Prostate gland (tissue), 2 donors: ENCODE measurements at regions not wholly inside any gene's neighbourhood (a gene's known extent, or its start where the extent isn't known, plus 50 kb on each side); places are given as distances from the start of the nearest gene placed in this dataset.

Experiments used
- CTCF ChIP-seq, 4 experiments: fragments of 200-600 bp in 2 of 4; fragments of 450-650 bp in 2 of 4; sonication (generic) in 2 of 4; IDR thresholded peaks; 1 replicate in 3 of 4; 2 replicates in 1 of 4; pipeline ENCODE4 v1.5.1; 2016 to 2019; ENCODE audit warnings: antibody characterized with exemption in 4 of 4, mild to moderate bottlenecking in 2 of 4, moderate library complexity in 2 of 4
- POLR2A ChIP-seq: fragments of 450-650 bp; IDR thresholded peaks from one replicate; pipeline ENCODE4 v1.6.1; 2016; ENCODE audit warnings: antibody characterized with exemption, mild to moderate bottlenecking
- POLR2AphosphoS5 ChIP-seq: sonication (generic); formaldehyde crosslinking; IDR thresholded peaks from one replicate; pipeline ENCODE4 v1.6.1; 2017; ENCODE audit warnings: antibody characterized with exemption

- no peak for TF ChIP-seq CTCF (IDR thresholded peaks at IDR 0.05)
- TF ChIP-seq POLR2AphosphoS5, result no peak
- no peak for TF ChIP-seq POLR2A
Observed at GRCh38 chr5:166346726-166347374, 1944.6 kb upstream of the WWC1 start.
